OCI-LY1 (cell line): ENCODE measurements at regions not wholly inside any gene's neighbourhood (a gene's known extent, or its start where the extent isn't known, plus 50 kb on each side); places are given as distances from the start of the nearest gene placed in this dataset.

Experiments
- EZH2 ChIP-seq: fragments of 200-600 bp; sonication (generic), shearing (Covaris generic); IDR thresholded peaks from 2 replicates; pipeline ENCODE4 v1.8.0; 2017; ENCODE audit warnings: borderline replicate concordance, mixed run types, mild to moderate bottlenecking, antibody characterized with exemption, low read length, moderate library complexity, mixed read lengths
- TF ChIP-seq, protein P1 (sequence below): fragments of 200-600 bp; sonication (generic), shearing (Covaris generic); IDR thresholded peaks from 2 replicates; pipeline ENCODE4 v1.5.1; 2017; ENCODE audit warnings: mild to moderate bottlenecking, antibody characterized with exemption, low read length, moderate library complexity, mixed read lengths

DNA sequence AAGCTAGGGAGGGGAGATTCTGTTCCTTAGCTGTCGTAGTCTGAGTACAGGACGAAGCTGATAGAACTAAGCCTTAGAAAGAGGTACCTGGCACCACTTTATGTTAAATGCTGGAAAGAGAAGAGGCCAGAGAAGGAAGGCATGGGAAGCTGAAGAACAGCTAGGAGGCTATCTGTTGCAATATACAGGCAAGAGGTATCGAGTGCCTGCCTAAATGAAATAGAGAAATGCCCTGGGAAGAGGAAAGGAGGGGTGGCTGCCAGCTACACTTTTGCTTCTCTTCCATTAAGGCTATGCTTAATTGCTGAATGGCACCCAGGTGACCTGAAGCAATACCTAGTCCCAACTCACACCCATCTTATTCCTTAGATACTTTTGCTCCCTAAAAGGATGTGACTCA lies 380.4 kb upstream of the FGF13 start:
- TF ChIP-seq, protein P1, sequence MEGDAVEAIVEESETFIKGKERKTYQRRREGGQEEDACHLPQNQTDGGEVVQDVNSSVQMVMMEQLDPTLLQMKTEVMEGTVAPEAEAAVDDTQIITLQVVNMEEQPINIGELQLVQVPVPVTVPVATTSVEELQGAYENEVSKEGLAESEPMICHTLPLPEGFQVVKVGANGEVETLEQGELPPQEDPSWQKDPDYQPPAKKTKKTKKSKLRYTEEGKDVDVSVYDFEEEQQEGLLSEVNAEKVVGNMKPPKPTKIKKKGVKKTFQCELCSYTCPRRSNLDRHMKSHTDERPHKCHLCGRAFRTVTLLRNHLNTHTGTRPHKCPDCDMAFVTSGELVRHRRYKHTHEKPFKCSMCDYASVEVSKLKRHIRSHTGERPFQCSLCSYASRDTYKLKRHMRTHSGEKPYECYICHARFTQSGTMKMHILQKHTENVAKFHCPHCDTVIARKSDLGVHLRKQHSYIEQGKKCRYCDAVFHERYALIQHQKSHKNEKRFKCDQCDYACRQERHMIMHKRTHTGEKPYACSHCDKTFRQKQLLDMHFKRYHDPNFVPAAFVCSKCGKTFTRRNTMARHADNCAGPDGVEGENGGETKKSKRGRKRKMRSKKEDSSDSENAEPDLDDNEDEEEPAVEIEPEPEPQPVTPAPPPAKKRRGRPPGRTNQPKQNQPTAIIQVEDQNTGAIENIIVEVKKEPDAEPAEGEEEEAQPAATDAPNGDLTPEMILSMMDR = no peak
- TF ChIP-seq EZH2 = no peak
